ENCODE measurements at regions not wholly inside any gene's neighbourhood (a gene's known extent, or its start where the extent isn't known, plus 50 kb on each side); places are given as distances from the start of the nearest gene placed in this dataset.

DNA sequence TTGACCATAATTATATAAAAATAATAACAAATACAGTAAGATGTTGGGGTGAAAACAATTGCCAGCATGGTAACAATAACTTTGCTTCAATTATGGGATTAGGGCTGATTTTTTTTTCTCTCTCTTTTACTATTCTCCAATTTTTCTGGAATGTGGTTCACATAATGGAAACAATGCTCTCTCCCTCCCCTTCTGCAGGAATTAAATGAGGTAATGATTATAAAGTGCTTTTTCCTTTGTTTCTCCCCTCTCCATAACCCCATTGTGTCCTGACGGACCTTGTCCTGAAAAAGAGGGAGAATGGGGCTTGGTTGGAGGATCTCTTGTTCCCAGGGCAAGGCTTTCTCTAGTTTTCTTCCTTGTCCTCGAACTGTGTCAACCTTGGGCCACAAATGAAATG lies 234.0 kb upstream of the ZNF32 start:
- TF ChIP-seq GLIS3 (CRISPR knock-in tag; IDR thresholded peaks at IDR 0.05): no peak
- TF ChIP-seq ZFP3 (CRISPR knock-in tag; IDR thresholded peaks at IDR 0.05): no peak
- no peak for TF ChIP-seq BACH2 (CRISPR knock-in tag; IDR thresholded peaks at IDR 0.05; ENCODE audit: borderline replicate concordance)
- TF ChIP-seq CREB5 (CRISPR knock-in tag; IDR thresholded peaks at IDR 0.05; ENCODE audit: low read depth): no peak
- TF ChIP-seq ZNF70 (CRISPR knock-in tag; IDR thresholded peaks at IDR 0.05): no peak
- TF ChIP-seq PATZ1 (CRISPR knock-in tag; IDR thresholded peaks at IDR 0.05; ENCODE audit: borderline replicate concordance): no peak
- TF ChIP-seq, protein P1, sequence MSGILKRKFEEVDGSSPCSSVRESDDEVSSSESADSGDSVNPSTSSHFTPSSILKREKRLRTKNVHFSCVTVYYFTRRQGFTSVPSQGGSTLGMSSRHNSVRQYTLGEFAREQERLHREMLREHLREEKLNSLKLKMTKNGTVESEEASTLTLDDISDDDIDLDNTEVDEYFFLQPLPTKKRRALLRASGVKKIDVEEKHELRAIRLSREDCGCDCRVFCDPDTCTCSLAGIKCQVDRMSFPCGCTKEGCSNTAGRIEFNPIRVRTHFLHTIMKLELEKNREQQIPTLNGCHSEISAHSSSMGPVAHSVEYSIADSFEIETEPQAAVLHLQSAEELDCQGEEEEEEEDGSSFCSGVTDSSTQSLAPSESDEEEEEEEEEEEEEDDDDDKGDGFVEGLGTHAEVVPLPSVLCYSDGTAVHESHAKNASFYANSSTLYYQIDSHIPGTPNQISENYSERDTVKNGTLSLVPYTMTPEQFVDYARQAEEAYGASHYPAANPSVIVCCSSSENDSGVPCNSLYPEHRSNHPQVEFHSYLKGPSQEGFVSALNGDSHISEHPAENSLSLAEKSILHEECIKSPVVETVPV (CRISPR knock-in tag; IDR thresholded peaks at IDR 0.05): no peak
- TF ChIP-seq TOX (CRISPR knock-in tag; IDR thresholded peaks at IDR 0.05; ENCODE audit: borderline replicate concordance): no peak
- no peak for TF ChIP-seq ZNF8 (CRISPR knock-in tag; IDR thresholded peaks at IDR 0.05)
- no peak for TF ChIP-seq TSHZ2 (CRISPR knock-in tag; IDR thresholded peaks at IDR 0.05)
- TF ChIP-seq ESRRG (CRISPR knock-in tag; IDR thresholded peaks at IDR 0.05): no peak
- TF ChIP-seq ISL1 (CRISPR knock-in tag; IDR thresholded peaks at IDR 0.05): no peak
- TF ChIP-seq, protein P2, sequence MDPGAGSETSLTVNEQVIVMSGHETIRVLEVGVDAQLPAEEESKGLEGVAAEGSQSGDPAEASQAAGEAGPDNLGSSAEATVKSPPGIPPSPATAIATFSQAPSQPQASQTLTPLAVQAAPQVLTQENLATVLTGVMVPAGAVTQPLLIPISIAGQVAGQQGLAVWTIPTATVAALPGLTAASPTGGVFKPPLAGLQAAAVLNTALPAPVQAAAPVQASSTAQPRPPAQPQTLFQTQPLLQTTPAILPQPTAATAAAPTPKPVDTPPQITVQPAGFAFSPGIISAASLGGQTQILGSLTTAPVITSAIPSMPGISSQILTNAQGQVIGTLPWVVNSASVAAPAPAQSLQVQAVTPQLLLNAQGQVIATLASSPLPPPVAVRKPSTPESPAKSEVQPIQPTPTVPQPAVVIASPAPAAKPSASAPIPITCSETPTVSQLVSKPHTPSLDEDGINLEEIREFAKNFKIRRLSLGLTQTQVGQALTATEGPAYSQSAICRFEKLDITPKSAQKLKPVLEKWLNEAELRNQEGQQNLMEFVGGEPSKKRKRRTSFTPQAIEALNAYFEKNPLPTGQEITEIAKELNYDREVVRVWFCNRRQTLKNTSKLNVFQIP (CRISPR knock-in tag; IDR thresholded peaks at IDR 0.05; ENCODE audit: borderline replicate concordance, low read depth): no peak
- TF ChIP-seq ARNTL (CRISPR knock-in tag; IDR thresholded peaks at IDR 0.05; ENCODE audit: borderline replicate concordance, low read depth): no peak
- TF ChIP-seq CSDC2 (CRISPR knock-in tag; IDR thresholded peaks at IDR 0.05): no peak
- no peak for TF ChIP-seq ZC3H10 (CRISPR knock-in tag; IDR thresholded peaks at IDR 0.05)
- TF ChIP-seq ZNF565 (CRISPR knock-in tag; conservative IDR thresholded peaks at IDR 0.05; ENCODE audit: low read depth): no peak
- no peak for TF ChIP-seq OSR1 (CRISPR knock-in tag; IDR thresholded peaks at IDR 0.05)
- TF ChIP-seq PPARA (CRISPR knock-in tag; IDR thresholded peaks at IDR 0.05; ENCODE audit: borderline replicate concordance): no peak
- no peak for TF ChIP-seq SNAI2 (CRISPR knock-in tag; IDR thresholded peaks at IDR 0.05)

GRCh38 chr10:43881657-43882056 lies 233.0 kb upstream of the ZNF32 start:
- ATAC-seq: no peak
- TF ChIP-seq, protein P1 (CRISPR knock-in tag; IDR thresholded peaks at IDR 0.05): no peak
- TF ChIP-seq RARB (CRISPR knock-in tag; IDR thresholded peaks at IDR 0.05) (no peak), PATZ1 (CRISPR knock-in tag; IDR thresholded peaks at IDR 0.05; ENCODE audit: borderline replicate concordance) (no peak), ISL1 (CRISPR knock-in tag; IDR thresholded peaks at IDR 0.05) (no peak), ZFP30 (CRISPR knock-in tag; IDR thresholded peaks at IDR 0.05) (no peak), SNAI2 (CRISPR knock-in tag; IDR thresholded peaks at IDR 0.05) (no peak), TOX (CRISPR knock-in tag; IDR thresholded peaks at IDR 0.05; ENCODE audit: borderline replicate concordance) (no peak), ZNF8 (CRISPR knock-in tag; IDR thresholded peaks at IDR 0.05) (no peak), ZC3H10 (CRISPR knock-in tag; IDR thresholded peaks at IDR 0.05) (no peak), CREB5 (CRISPR knock-in tag; IDR thresholded peaks at IDR 0.05; ENCODE audit: low read depth) (no peak), ZNF70 (CRISPR knock-in tag; IDR thresholded peaks at IDR 0.05) (no peak), TCF4 (CRISPR knock-in tag; IDR thresholded peaks at IDR 0.05; ENCODE audit: borderline replicate concordance) (no peak)
- TF ChIP-seq, protein P2 (CRISPR knock-in tag; IDR thresholded peaks at IDR 0.05; ENCODE audit: borderline replicate concordance, low read depth): no peak

More for the DNA sequence above, 234.0 kb upstream of the ZNF32 start:
- no peak for ATAC-seq

Data from SK-N-SH treated with all-trans-retinoic acid at 6 μM for 48 hours (cell line).